Upper lobe of left lung (tissue), 4 donors: ENCODE measurements at regions not wholly inside any gene's neighbourhood (a gene's known extent, or its start where the extent isn't known, plus 50 kb on each side); places are given as distances from the start of the nearest gene placed in this dataset.

Source experiments
- CTCF ChIP-seq, 6 experiments: fragments of 450-650 bp in 4 of 6; fragments of 200-600 bp in 2 of 6; sonication (generic) in 2 of 6; IDR thresholded peaks; one replicate each; pipeline ENCODE4 v1.5.1; 2016 to 2019; ENCODE audit warnings: antibody characterized with exemption in 6 of 6
- EP300 ChIP-seq, 4 donors: sonication (generic); formaldehyde crosslinking; IDR thresholded peaks; one replicate each; pipeline ENCODE4 v1.5.1; 2017; ENCODE audit warnings: antibody characterized with exemption in 4 of 4, control low read depth in 2 of 4
- POLR2A ChIP-seq, 4 donors: fragments of 450-650 bp; IDR thresholded peaks; one replicate each; pipeline ENCODE4 v1.5.1; 2016 to 2017; ENCODE audit warnings: antibody characterized with exemption in 4 of 4, mild to moderate bottlenecking in 2 of 4
- POLR2AphosphoS5 ChIP-seq, 2 donors: sonication (generic); formaldehyde crosslinking; IDR thresholded peaks; one replicate each; pipeline ENCODE4 v1.5.1; 2017; ENCODE audit warnings: antibody characterized with exemption in 2 of 2

GRCh38 chr3:18919158-18919557, 229.2 kb upstream of the KCNH8 start:
- TF ChIP-seq CTCF (IDR thresholded peaks at IDR 0.05) (no peak), POLR2AphosphoS5 (IDR thresholded peaks at IDR 0.05) (no peak), POLR2A (IDR thresholded peaks at IDR 0.05) (no peak), EP300 (IDR thresholded peaks at IDR 0.05) (no peak)
